Right lung (tissue), 2 donors: ENCODE measurements at regions not wholly inside any gene's neighbourhood (a gene's known extent, or its start where the extent isn't known, plus 50 kb on each side); places are given as distances from the start of the nearest gene placed in this dataset.
"Not testable (repeated sequence)": the region's sequence is repeated elsewhere in the genome, so short reads cannot be mapped to it uniquely, and the experiment has no call there.

Source experiments
- DNase-seq, 2 donors: peaks; one replicate each; pipeline ENCODE4 v3.0.0-alpha.2; 2013

DNA sequence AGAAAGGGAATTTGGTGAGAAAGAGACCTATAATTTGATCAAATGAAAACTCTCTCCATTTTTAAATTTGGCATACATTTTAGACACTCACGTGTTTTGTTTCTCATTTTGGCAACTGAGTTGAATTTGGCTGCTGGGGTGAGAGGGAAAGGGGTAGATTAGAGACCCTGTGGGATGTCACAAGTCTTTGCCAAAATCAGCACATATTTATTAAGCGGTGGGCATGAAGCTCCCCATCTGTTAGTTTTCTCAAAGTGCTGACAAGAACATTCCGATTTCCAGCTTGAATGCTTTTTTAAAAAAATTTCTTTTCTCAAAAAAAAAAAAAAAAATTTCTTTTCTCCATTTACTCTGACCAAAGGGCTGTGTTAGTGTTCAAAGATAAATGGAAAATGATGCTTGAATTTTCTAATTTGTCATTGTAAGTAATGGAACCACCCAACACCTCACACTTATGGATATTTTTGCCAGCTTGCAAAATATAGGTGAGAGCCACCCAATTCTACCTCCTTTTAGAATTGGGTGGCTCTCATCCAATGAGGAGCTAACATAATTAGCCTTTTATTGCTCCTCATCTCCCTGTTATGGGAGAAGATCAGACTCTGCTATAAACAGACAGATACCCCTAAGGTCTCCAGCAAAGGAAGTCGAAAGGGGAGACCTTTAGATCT, 222.9 kb upstream of the FN1 start:
- peak; percentile 68 to 70 for DNase-seq

DNA sequence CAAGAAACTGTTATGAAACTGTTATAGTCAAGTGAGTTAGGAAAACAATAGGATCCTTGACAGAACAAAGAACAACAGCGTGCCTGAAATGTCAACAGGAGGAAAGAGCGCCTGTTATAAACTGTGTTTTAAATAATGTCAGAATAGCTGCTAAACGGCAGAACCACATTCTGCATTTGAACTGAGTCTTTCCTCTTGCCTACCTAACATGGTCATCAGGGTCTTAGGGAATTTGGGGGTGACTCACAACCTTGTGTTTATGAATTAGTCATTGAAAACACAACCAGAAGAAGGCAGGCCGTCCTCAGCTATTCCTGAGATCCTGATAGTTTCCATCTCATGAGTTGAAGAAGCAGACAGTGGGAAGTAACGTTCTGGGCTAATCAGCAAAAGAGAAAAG, 222.0 kb upstream of the FN1 start:
- DNase-seq, result no peak

- no peak for DNase-seq
Measured at GRCh38 chr2:215654148-215654819, 218.4 kb upstream of the FN1 start.

GRCh38 chr2:215653344-215654030, 217.6 kb upstream of the FN1 start:
- no peak for DNase-seq

GRCh38 chr2:215652388-215652787, 216.5 kb upstream of the FN1 start:
- peak; percentile 73 to 79 for DNase-seq

DNA sequence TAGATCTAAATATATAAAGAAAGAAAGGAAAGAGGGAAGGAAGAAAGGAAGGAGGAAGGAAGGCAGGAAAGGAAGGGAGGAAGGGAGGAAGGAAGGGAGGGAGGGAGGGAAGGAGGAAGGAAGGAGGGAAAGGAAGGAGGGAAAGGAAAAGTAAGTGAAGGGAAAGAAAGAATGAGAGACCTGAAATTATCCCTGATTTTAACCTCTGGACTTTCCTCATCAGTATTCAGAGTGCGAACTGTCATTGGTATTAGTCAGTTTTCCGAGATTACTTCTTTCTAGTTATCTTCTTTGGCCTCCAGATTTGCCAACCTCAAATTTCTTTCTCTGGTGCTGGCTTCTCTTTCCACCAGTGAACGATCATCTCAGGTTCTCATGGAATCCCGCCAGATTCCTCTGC, 215.5 kb upstream of the FN1 start:
- DNase-seq, result no peak

GRCh38 chr2:215644233-215644897, 208.5 kb upstream of the FN1 start:
- no peak for DNase-seq

DNA sequence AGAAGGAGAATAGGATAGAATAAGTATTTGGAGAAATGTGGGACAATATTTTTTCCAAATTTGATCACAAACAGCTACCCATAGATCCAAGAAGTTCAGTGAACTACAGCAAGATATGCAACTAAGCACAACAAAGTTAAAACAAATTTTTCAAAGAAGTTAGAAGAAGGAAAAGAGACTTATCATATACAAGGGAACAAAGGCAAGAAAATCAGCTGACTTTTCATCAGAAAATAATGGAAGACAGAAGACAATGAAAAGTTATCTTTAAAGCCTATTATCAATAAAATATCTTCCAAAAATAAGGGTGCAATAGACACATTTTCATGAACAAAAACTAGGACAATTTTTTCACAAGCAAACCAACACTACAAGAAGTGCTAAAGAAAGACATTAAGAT, 202.8 kb upstream of the FN1 start:
- no peak for DNase-seq

DNA sequence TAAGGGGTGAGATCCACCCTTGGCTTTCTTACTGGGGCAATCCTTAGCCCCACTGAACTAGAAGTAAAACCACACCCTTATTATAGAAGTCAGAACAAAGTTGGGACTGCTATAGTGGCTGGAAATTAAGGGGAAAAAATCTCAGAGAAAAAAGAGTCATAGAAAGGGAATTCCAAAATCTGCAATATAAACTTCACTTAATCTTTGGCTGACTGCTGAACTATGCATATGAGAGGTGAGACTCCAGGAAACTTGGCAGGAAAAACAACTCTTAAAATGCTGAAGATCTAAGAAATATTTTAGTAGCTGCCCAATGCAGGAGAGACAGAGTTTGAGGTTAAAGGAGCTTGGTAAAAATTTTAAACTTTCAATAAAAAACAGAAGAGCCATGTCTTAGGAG, 201.8 kb upstream of the FN1 start:
- DNase-seq, result no peak

DNA sequence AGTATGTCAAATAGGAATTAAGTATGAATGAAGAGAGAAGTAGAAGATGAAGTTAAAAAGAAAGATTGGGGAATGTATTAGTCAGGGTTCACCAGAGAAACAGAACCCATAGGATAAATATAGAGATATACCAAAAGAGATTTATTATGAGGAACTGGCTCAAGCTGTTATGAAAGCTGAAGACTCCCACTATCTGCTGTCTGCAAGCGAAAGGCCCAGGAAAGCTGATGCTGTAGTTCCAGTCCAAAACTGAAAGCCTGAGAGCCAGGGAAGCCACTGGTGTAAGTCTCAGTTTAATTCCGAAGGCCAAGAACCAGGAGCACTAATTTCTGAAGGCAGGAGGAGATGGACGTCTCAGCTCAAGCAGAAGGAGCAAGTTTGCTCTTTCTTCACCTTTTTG, 200.9 kb upstream of the FN1 start:
- no peak for DNase-seq

DNA sequence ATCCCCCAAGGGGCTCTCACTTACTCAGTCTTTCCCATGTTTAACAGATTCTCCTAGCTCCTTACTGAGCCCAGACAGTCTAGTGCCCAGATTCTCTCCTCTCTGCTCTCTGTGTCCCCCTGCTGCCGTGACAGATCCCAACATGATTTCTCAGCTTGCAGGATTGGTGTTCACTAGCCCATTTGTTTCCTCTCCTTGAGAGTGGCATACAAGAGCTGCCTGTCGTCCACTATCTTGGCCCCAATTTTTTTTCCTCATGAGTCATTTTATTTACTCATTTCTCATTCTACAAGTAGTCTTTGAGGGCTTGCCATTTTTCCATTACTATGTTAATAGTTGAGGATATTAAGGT, 199.9 kb upstream of the FN1 start:
- no peak for DNase-seq

GRCh38 chr2:215635071-215635787, 199.4 kb upstream of the FN1 start:
- no peak for DNase-seq

- no peak for DNase-seq
Measured at GRCh38 chr2:215633360-215633759, 197.5 kb upstream of the FN1 start.

GRCh38 chr2:215631696-215632095, 195.8 kb upstream of the FN1 start:
- DNase-seq, result no peak

- not testable (repeated sequence) for DNase-seq
Measured at GRCh38 chr2:215630796-215631195, 194.9 kb upstream of the FN1 start.

DNA sequence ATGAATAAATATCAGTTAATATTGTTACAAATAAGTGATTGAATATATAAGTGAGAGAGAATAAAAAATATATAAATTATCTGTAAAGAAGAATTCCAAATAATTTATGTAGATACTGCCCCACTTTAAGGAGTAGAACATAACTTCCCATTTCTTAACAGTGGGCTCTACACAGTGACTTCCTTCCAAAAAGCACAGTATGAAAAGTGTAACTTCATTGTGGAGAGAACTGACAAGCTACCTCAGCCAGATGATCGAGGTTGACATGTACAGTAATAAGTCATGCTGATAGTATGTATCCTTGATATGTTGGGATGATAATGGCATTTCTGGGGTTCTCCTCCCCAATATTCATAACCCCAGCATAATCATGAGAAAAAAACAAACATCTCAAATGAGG, 191.9 kb upstream of the FN1 start:
- DNase-seq, result no peak

- DNase-seq, result no peak
Measured at GRCh38 chr2:215626812-215627281, 191.0 kb upstream of the FN1 start.

DNA sequence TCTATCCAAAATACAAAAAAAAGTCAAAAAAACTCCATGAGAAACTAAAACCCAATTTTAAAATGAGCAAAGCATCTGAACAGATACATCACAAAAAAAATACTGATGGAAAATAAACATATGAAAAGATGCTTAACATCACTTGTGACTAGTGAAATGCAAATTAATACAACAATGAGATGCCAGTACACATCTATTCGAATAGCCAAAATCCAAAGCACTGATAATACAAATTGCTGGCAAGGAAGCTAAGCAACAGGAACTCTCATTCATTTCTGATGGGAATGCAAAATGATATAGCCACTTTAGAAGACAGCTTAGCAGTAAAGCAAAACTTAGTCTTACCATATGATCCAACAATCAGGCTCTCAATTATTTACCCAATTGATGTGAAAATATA, 190.2 kb upstream of the FN1 start:
- no peak for DNase-seq

DNA sequence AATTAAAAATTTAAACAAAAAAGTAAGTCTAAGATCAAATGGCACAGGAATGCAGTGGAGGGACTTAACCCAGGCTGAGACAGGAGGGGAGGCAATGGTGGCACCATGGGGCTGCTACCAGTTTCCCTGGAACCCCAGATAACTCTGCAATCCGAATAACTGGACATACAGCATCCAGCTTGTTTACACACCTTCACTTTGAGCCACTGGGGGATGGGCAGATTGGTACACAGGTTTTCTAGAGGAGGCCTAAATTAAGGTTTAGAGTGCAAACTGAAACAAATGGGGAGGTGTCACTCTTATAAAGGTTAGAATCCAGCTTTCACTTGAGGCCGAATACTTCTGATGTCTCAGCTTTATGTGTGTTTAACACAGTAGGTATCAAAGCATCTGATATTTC, 189.3 kb upstream of the FN1 start:
- DNase-seq, result no peak

GRCh38 chr2:215624423-215624829, 188.6 kb upstream of the FN1 start:
- DNase-seq, result peak; percentile 86 to 90

DNA sequence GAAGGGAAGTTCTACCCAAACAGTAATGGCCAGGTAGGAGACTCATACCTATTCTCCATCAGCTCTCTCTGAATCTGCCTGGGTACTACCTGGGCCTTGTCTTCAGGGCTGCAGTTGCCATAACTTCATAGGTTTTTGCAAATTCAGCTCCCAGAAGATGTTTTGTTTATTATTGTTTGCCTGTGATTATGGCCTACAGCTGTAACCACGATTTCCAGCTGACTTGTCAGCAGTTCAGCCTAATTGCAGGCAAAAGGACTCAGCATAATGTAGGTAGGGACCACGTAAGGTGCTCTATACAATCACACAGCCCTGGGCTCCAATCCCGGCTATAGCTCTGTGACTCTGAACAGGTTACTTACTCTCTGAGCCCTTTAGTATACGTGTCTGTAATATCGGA, 187.0 kb upstream of the FN1 start:
- no peak for DNase-seq

- DNase-seq, result no peak
Measured at GRCh38 chr2:215621381-215621780, 185.5 kb upstream of the FN1 start.
